ENCODE measurements at regions not wholly inside any gene's neighbourhood (a gene's known extent, or its start where the extent isn't known, plus 50 kb on each side); places are given as distances from the start of the nearest gene placed in this dataset.

GRCh38 chr13:81596224-81596753 lies 1255.4 kb upstream of the SPRY2 start:
- TF ChIP-seq SP1 (IDR thresholded peaks at IDR 0.05) (no peak), HDGF (IDR thresholded peaks at IDR 0.05; ENCODE audit: borderline replicate concordance) (no peak), FOXM1 (IDR thresholded peaks at IDR 0.05; ENCODE audit: borderline replicate concordance) (no peak), BHLHE40 (IDR thresholded peaks at IDR 0.05; ENCODE audit: borderline replicate concordance) (no peak), L3MBTL2 (conservative IDR thresholded peaks at IDR 0.05) (no peak), ARNT (IDR thresholded peaks at IDR 0.05) (no peak), ELF4 (IDR thresholded peaks at IDR 0.05) (no peak), SUZ12 (IDR thresholded peaks at IDR 0.05) (no peak), NFRKB (IDR thresholded peaks at IDR 0.05) (no peak), TARDBP (IDR thresholded peaks at IDR 0.05) (no peak), CTBP1 (IDR thresholded peaks at IDR 0.05; ENCODE audit: borderline replicate concordance) (no peak), FOXA1 (IDR thresholded peaks at IDR 0.05) (no peak)
- TF ChIP-seq, protein P1, sequence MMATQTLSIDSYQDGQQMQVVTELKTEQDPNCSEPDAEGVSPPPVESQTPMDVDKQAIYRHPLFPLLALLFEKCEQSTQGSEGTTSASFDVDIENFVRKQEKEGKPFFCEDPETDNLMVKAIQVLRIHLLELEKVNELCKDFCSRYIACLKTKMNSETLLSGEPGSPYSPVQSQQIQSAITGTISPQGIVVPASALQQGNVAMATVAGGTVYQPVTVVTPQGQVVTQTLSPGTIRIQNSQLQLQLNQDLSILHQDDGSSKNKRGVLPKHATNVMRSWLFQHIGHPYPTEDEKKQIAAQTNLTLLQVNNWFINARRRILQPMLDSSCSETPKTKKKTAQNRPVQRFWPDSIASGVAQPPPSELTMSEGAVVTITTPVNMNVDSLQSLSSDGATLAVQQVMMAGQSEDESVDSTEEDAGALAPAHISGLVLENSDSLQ (IDR thresholded peaks at IDR 0.05), result no peak
